RWPE2 (cell line): ENCODE measurements at regions not wholly inside any gene's neighbourhood (a gene's known extent, or its start where the extent isn't known, plus 50 kb on each side); places are given as distances from the start of the nearest gene placed in this dataset.

ENCODE experiments used
- ATAC-seq: fragments of 200-7000 bp; cut with Tn5 transposase; 3 replicates; pipeline ENCODE4 v1.9.1; 2021; ENCODE audit warnings: low read depth
- DNase-seq: peaks from one replicate; pipeline ENCODE4 v3.0.0-alpha.2; 2020; ENCODE audit warnings: low spot score
- H3K27ac ChIP-seq: fragments of 450-650 bp; 2 replicates; pipeline ENCODE4 v1.5.1; 2017; ENCODE audit warnings: mild to moderate bottlenecking; ENCODE audit not compliant: poor library complexity, severe bottlenecking
- H3K27me3 ChIP-seq: fragments of 250-450 bp; sonication (Bioruptor Pico); 2 replicates; pipeline ENCODE4 v1.5.1; 2021; ENCODE audit warnings: mild to moderate bottlenecking, moderate library complexity; ENCODE audit not compliant: insufficient read depth, poor library complexity, severe bottlenecking
- H3K36me3 ChIP-seq: fragments of 250-450 bp; sonication (Bioruptor Pico); 2 replicates; pipeline ENCODE4 v1.5.1; 2020; ENCODE audit warnings: low read depth, mild to moderate bottlenecking, moderate library complexity
- H3K4me1 ChIP-seq: fragments of 250-450 bp; sonication (Bioruptor Pico); 2 replicates; pipeline ENCODE4 v1.5.1; 2021; ENCODE audit warnings: mild to moderate bottlenecking, moderate library complexity; ENCODE audit not compliant: insufficient read depth, poor library complexity, severe bottlenecking
- H3K4me3 ChIP-seq: fragments of 250-450 bp; sonication (Bioruptor Pico); 2 replicates; pipeline ENCODE4 v1.5.1; 2021; ENCODE audit warnings: mild to moderate bottlenecking, moderate library complexity; ENCODE audit not compliant: severe bottlenecking
- H3K9me3 ChIP-seq: fragments of 250-450 bp; sonication (Bioruptor Pico); 2 replicates; pipeline ENCODE4 v1.5.1; 2021; ENCODE audit warnings: mild to moderate bottlenecking, moderate library complexity; ENCODE audit not compliant: severe bottlenecking
- TF ChIP-seq, protein P1 (sequence below): fragments of 450-650 bp; IDR thresholded peaks from one replicate; pipeline ENCODE4 v1.5.1; 2017; ENCODE audit warnings: mild to moderate bottlenecking, moderate library complexity; ENCODE audit not compliant: poor library complexity, severe bottlenecking

DNA sequence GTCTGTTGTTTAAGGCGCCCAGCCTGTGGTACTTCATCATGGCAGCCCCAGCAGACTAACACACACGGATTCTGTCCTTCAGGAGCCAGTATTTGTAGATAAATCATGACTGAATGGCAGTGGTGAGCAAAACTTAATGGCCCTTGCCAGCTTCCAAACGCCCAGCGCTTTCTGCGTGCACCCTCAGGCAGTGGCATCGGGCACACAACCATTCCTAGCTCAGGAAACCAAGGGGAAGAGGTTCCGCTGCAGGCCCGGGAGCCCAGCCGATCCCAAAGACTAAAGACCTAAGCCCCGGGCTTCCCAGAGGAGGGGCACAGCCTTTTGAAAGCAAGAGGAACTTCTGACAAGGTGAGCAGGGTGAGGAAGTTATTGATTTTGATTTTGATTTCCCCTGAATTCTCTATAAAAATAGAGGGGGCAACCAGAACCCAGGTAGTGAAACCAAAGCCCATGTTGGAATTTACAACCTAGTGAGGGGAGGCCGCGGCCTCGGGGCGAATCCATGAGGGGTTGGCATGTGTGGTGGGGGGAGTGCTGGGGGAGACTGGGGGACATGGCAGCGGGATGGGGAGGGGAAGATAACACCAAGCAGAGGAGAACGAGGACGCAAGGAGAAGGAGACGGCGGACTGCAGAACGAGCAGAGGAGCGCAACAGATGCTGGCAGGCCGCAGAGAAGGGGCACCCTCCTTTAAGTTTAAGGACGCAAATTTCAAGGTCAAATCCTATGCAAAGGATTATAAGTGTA, 79.9 kb upstream of the SEPTIN5 start:
- DNase-seq (no peak), ATAC-seq (no peak)
- Histone ChIP-seq H3K4me3 (no peak overlapping the region), H3K27ac (no peak overlapping the region), H3K27me3 (no peaks in the 10 kb centered on the region), H3K4me1 (no peaks in the 10 kb centered on the region), H3K9me3 (no peaks in the 10 kb centered on the region), H3K36me3 (no peaks in the 10 kb centered on the region)
- TF ChIP-seq, protein P1, sequence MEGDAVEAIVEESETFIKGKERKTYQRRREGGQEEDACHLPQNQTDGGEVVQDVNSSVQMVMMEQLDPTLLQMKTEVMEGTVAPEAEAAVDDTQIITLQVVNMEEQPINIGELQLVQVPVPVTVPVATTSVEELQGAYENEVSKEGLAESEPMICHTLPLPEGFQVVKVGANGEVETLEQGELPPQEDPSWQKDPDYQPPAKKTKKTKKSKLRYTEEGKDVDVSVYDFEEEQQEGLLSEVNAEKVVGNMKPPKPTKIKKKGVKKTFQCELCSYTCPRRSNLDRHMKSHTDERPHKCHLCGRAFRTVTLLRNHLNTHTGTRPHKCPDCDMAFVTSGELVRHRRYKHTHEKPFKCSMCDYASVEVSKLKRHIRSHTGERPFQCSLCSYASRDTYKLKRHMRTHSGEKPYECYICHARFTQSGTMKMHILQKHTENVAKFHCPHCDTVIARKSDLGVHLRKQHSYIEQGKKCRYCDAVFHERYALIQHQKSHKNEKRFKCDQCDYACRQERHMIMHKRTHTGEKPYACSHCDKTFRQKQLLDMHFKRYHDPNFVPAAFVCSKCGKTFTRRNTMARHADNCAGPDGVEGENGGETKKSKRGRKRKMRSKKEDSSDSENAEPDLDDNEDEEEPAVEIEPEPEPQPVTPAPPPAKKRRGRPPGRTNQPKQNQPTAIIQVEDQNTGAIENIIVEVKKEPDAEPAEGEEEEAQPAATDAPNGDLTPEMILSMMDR = no peak

DNA sequence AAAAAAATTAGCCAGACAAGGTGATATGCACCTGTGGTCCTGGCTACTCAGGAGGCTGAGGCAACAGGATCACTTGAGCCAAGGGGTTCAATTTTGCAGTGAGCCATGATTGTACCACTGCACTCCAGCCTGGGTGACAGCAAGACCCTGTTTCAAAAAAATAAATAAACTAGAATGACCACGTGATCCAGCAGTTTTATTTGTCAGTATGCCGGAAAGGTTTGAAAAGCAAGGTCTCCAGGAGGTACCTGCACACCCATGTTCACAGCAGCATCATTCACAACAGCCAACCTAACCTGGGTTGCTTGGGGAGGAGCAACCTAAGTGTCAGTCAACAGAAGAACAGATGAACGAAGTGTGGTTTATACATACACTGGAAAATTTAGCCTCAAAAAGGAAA, 78.7 kb upstream of the SEPTIN5 start:
- H3K9me3 ChIP-seq = no peaks in the 10 kb centered on the region
- no peak overlapping the region for H3K4me3 ChIP-seq
- H3K27me3 ChIP-seq = no peaks in the 10 kb centered on the region
- no peak overlapping the region for H3K27ac ChIP-seq
- H3K36me3 ChIP-seq = no peaks in the 10 kb centered on the region
- H3K4me1 ChIP-seq = no peaks in the 10 kb centered on the region
- ATAC-seq = no peak
- DNase-seq = no peak
- TF ChIP-seq, protein P1 = no peak

DNA sequence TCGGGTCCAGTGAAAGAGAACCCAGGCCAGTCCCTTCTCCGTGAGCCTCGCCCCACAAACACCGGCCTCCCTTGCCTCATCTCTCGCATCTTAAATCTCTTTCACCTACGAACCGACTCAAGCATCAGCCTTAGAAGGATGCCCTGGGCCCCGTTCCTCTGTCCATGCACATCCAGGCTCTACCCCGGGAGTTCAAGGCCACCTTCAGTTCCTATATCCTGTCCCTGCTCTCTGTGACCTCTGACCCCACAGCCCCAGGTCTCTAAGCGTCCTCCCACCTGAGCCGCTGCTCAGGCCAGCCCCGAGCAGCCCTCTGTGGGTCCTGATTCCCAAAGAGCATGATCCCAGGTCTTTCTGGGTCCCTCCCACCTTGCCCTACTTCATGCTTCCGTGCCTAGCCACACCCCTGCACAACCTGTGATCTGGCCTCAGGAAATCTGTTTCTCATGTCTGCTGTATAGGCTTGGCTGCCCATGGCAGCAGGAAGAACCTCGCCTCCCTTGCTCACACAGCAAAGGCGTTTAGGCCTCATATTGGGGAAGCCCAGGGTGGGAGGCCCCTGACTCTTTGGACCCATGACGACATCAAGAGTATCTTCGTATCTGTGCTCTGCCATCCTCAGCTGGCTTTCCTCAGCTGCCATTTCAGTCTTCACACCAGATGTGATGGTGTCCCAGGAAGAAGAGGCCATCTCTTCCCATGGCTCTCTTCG, 77.5 kb upstream of the SEPTIN5 start:
- no peak for DNase-seq
- Histone ChIP-seq H3K4me3 (no peak overlapping the region), H3K9me3 (no peaks in the 10 kb centered on the region), H3K27ac (no peak overlapping the region), H3K36me3 (no peaks in the 10 kb centered on the region), H3K27me3 (no peaks in the 10 kb centered on the region), H3K4me1 (no peaks in the 10 kb centered on the region)
- TF ChIP-seq, protein P1 = no peak
- ATAC-seq = no peak

DNA sequence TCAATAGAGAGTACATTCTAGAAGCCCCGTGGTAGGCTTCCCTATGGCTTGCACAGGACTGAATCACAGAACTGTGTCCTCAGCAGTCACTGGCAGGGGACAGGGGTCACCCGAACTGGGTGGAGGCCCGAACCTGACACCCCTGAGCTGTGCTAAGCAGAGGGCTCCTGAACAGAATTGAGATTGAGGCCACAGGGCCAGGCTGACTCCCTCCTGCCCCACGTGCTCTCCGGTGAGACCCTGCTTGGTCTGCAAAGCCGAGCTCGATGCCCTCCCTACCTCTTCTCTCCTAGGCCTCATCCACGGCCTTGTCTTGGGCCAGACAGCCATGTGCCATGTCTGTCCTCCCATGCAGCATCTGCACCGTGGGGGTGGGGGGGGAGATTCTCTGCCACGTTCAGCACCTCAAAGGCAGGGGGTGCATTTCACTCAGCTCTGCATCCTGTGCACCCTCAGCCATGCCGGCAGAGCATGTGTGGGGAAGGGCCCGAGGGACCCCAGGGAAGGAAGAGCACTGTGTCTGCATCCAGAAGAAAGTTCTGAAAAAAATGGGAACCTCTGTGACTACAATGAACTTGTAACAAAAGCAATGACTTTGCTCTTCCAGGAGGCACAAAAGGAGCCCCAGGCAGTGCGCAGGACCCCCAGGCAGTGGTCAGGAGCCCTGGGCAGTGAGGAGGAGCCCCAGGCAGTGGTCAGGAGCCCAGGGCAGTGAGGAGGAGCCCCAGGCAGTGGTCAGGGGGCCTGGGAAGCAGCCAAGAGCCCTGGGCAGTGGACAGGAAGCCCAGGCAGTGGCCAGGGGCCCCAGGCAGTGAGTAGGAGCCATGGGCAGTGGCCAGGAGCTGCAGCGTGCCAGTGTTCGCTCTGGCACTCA, 76.7 kb upstream of the SEPTIN5 start:
- H3K36me3 ChIP-seq = no peaks in the 10 kb centered on the region
- TF ChIP-seq, protein P1 = no peak
- no peak for DNase-seq
- no peak overlapping the region for H3K27ac ChIP-seq
- no peak for ATAC-seq
- H3K27me3 ChIP-seq = no peaks in the 10 kb centered on the region
- no peaks in the 10 kb centered on the region for H3K9me3 ChIP-seq
- no peaks in the 10 kb centered on the region for H3K4me1 ChIP-seq
- H3K4me3 ChIP-seq = no peak overlapping the region
